H1 (cell line): ENCODE measurements at regions not wholly inside any gene's neighbourhood (a gene's known extent, or its start where the extent isn't known, plus 50 kb on each side); places are given as distances from the start of the nearest gene placed in this dataset.

Source experiments
- BRCA1 ChIP-seq: IDR thresholded peaks from 2 replicates; pipeline ENCODE4 v1.6.1; 2012; ENCODE audit warnings: low read depth, low read length, improper control_type of control experiment
- KDM1A ChIP-seq: fragments of 200-600, 300-600 bp; sonication (generic); IDR thresholded peaks from 2 replicates; pipeline ENCODE4 v1.7.1; 2016; ENCODE audit warnings: mild to moderate bottlenecking, low read length, borderline replicate concordance
- TF ChIP-seq, protein P1 (sequence below): fragments of 300-600 bp; sonication (generic); IDR thresholded peaks from 2 replicates; pipeline ENCODE4 v1.7.1; 2012; ENCODE audit warnings: low read length, moderate library complexity, mild to moderate bottlenecking, inconsistent platforms; ENCODE audit not compliant: insufficient replicate concordance

DNA sequence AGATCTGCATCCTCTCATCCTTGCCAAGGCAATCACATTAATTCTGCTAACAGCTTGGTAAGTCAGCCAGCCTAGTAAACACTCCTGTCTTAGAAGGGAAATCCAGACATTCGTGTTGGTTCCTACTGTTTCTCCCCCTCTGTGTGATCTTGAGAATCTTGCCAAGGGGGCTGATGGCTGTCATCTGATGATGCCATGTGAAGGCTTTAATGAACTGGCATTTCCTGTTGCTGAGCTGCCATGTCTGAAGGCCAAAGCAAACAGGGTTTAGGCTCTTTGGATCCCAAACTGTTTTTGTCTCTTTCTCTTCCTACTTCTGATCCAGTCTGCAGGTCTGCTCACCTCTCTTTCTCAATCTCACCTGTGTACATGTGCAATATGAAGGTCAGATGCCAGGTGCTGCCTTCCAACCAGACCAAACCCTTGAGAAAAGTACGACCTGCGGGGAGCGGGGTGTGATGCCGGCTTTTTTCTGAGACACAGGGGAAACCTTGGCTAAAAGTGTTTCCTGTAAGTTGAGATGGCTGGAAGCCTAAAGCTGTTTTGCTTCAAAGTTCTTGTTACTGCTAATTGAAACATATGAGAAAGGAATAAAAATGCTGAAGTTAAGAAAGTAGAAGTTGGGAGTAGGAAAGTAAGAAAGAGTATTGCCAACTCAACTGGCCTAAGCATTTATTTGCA, 532.9 kb downstream of the ANKRD50 start (continued):
- TF ChIP-seq, protein P1, sequence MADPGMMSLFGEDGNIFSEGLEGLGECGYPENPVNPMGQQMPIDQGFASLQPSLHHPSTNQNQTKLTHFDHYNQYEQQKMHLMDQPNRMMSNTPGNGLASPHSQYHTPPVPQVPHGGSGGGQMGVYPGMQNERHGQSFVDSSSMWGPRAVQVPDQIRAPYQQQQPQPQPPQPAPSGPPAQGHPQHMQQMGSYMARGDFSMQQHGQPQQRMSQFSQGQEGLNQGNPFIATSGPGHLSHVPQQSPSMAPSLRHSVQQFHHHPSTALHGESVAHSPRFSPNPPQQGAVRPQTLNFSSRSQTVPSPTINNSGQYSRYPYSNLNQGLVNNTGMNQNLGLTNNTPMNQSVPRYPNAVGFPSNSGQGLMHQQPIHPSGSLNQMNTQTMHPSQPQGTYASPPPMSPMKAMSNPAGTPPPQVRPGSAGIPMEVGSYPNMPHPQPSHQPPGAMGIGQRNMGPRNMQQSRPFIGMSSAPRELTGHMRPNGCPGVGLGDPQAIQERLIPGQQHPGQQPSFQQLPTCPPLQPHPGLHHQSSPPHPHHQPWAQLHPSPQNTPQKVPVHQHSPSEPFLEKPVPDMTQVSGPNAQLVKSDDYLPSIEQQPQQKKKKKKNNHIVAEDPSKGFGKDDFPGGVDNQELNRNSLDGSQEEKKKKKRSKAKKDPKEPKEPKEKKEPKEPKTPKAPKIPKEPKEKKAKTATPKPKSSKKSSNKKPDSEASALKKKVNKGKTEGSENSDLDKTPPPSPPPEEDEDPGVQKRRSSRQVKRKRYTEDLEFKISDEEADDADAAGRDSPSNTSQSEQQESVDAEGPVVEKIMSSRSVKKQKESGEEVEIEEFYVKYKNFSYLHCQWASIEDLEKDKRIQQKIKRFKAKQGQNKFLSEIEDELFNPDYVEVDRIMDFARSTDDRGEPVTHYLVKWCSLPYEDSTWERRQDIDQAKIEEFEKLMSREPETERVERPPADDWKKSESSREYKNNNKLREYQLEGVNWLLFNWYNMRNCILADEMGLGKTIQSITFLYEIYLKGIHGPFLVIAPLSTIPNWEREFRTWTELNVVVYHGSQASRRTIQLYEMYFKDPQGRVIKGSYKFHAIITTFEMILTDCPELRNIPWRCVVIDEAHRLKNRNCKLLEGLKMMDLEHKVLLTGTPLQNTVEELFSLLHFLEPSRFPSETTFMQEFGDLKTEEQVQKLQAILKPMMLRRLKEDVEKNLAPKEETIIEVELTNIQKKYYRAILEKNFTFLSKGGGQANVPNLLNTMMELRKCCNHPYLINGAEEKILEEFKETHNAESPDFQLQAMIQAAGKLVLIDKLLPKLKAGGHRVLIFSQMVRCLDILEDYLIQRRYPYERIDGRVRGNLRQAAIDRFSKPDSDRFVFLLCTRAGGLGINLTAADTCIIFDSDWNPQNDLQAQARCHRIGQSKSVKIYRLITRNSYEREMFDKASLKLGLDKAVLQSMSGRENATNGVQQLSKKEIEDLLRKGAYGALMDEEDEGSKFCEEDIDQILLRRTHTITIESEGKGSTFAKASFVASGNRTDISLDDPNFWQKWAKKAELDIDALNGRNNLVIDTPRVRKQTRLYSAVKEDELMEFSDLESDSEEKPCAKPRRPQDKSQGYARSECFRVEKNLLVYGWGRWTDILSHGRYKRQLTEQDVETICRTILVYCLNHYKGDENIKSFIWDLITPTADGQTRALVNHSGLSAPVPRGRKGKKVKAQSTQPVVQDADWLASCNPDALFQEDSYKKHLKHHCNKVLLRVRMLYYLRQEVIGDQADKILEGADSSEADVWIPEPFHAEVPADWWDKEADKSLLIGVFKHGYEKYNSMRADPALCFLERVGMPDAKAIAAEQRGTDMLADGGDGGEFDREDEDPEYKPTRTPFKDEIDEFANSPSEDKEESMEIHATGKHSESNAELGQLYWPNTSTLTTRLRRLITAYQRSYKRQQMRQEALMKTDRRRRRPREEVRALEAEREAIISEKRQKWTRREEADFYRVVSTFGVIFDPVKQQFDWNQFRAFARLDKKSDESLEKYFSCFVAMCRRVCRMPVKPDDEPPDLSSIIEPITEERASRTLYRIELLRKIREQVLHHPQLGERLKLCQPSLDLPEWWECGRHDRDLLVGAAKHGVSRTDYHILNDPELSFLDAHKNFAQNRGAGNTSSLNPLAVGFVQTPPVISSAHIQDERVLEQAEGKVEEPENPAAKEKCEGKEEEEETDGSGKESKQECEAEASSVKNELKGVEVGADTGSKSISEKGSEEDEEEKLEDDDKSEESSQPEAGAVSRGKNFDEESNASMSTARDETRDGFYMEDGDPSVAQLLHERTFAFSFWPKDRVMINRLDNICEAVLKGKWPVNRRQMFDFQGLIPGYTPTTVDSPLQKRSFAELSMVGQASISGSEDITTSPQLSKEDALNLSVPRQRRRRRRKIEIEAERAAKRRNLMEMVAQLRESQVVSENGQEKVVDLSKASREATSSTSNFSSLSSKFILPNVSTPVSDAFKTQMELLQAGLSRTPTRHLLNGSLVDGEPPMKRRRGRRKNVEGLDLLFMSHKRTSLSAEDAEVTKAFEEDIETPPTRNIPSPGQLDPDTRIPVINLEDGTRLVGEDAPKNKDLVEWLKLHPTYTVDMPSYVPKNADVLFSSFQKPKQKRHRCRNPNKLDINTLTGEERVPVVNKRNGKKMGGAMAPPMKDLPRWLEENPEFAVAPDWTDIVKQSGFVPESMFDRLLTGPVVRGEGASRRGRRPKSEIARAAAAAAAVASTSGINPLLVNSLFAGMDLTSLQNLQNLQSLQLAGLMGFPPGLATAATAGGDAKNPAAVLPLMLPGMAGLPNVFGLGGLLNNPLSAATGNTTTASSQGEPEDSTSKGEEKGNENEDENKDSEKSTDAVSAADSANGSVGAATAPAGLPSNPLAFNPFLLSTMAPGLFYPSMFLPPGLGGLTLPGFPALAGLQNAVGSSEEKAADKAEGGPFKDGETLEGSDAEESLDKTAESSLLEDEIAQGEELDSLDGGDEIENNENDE: no peak
- TF ChIP-seq KDM1A (no peak), BRCA1 (no peak)
